ENCODE measurements at regions not wholly inside any gene's neighbourhood (a gene's known extent, or its start where the extent isn't known, plus 50 kb on each side); places are given as distances from the start of the nearest gene placed in this dataset.
"Not testable (repeated sequence)": the region's sequence is repeated elsewhere in the genome, so short reads cannot be mapped to it uniquely, and the experiment has no call there.

DNA sequence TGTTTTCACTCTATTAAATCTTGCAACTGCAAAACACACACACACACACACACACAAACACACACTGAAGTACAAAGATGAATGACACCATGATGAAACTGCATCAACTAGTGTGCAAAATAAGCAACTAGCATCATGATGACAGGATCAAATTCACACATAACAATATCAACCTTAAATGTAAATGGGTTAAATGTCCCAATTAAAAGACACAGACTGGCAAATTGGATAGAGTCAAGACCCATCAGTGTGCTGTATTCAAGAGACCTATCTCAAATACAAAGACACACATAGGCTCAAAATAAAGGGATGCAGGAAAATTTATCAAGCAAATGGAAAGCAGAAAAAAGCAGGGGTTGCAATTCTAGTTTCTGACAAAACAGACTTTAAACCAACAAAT lies 87.2 kb upstream of the DCTD start:
- not testable (repeated sequence) for TF ChIP-seq JUND (IDR thresholded peaks at IDR 0.05)
- TF ChIP-seq, protein P1, sequence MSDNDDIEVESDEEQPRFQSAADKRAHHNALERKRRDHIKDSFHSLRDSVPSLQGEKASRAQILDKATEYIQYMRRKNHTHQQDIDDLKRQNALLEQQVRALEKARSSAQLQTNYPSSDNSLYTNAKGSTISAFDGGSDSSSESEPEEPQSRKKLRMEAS (IDR thresholded peaks at IDR 0.05) = not testable (repeated sequence)
